Adrenal gland (tissue), 9 donors: ENCODE measurements at regions not wholly inside any gene's neighbourhood (a gene's known extent, or its start where the extent isn't known, plus 50 kb on each side); places are given as distances from the start of the nearest gene placed in this dataset.

ENCODE experiments used
- DNase-seq, 7 donors: peaks; one replicate each; pipeline ENCODE4 v3.0.0-alpha.2; 2019 to 2020
- H3K27ac ChIP-seq, 5 donors: fragments of 200-600 bp; sonication (generic) in 4 of 5; 1 replicate in 3 of 5; 2 replicates in 2 of 5; pipeline versions ENCODE4 v1.5.1 to v1.8.0; 2016 to 2020; ENCODE audit warnings: mild to moderate bottlenecking in 1 of 5
- H3K27me3 ChIP-seq: fragments of 200-600 bp; 2 replicates; pipeline ENCODE4 v1.8.0; 2021
- H3K36me3 ChIP-seq, 2 donors: fragments of 200-600 bp; replicated peaks in 1 of 2; 1 replicate in 1 of 2; 2 replicates in 1 of 2; pipeline versions ENCODE4 v1.5.1 to v1.8.0; 2018 to 2022
- H3K4me1 ChIP-seq, 2 donors: fragments of 200-600 bp; replicated peaks in 1 of 2; 1 replicate in 1 of 2; 2 replicates in 1 of 2; pipeline versions ENCODE4 v1.5.1 to v1.8.0; 2018 to 2021
- H3K4me3 ChIP-seq, 4 donors: fragments of 200-600 bp; sonication (generic) in 3 of 4; one replicate each; pipeline ENCODE4 v1.5.1; 2016 to 2018
- H3K9me3 ChIP-seq, 3 donors: fragments of 200-600 bp; sonication (generic) in 1 of 3; replicated peaks in 1 of 3; 1 replicate in 2 of 3; 2 replicates in 1 of 3; pipeline versions ENCODE4 v1.5.1 to v1.8.0; 2016 to 2021
- POLR2A ChIP-seq, 2 donors: fragments of 450-650 bp; IDR thresholded peaks; one replicate each; pipeline ENCODE4 v1.6.1; 2017; ENCODE audit warnings: antibody characterized with exemption in 2 of 2, mild to moderate bottlenecking in 2 of 2, moderate library complexity in 1 of 2
- WGBS, 4 donors: extraction: QIAGEN DNeasy Blood & Tissue Kit in 2 of 4; methylation state at CpG; one replicate each; pipeline versions ENCODE4 v1.1.5 to v1.1.7; 2013 to 2017; 5-methylcytosine and 5-hydroxymethylcytosine counted together
- intact Hi-C, 2 donors: fragments of 100-400 bp; cut with DNase I; formaldehyde crosslinking; loops; one replicate each; pipeline versions ENCODE4 v1.14.1 to v1.15.0; 2022 to 2023
- TF ChIP-seq, protein P1 (sequence below), 6 experiments: fragments of 450-650 bp in 4 of 6; fragments of 200-600 bp in 2 of 6; sonication (generic) in 1 of 6; IDR thresholded peaks; 1 replicate in 5 of 6; 2 replicates in 1 of 6; pipeline versions ENCODE4 v1.5.1 to v1.8.0; 2016 to 2021; ENCODE audit warnings: antibody characterized with exemption in 6 of 6, mild to moderate bottlenecking in 2 of 6, moderate library complexity in 1 of 6
- donor health status: healthy with polysubstance abuse.
- donor health status: Bipolar disorder and iron deficiency.
- donor health status: DM: yes; HTN: yes; CAD: no.
- donor health status: DM: no; HTN: no; CAD: no.
- donor health status: DM: no; HTN: no; CAD: no.

DNA sequence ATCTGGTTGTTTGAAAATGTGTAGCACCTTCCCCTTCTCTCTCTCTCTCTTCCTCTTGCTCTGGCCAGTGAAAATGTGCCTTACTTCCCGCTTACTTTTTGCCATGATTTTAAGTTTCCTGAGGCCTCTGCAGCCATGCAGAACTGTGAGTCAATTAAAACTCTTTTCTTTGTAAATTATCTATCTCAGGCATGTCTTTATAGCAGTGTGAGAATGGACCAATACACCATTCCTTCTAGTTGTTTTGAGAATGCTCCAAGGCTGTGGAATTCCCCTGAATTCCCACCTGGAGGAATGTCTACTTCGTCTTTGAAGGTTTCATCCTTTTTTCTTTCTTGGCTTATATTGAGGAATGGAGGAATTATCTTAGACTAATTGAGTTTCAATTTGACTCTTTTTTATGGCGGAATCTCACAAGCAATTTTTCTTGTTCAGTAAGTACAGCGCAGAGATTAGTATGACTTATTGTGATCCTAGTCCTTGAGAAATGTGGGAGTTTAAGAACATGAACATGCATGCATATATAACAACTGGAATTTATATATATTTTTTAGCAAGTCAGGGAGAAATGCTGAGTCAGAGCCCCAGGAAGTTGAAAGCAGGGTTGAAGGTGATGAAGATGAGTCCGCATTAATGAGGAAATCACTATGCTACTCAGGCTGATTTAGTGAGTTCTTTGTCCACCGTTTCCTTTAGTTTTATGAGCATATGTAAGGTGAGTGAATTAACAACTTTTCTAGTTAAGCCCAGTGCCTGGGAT, 488.1 kb upstream of the ADAMTS16 start:
- Histone ChIP-seq H3K4me3 (no peak overlapping the region), H3K9me3 (no peaks in the 10 kb centered on the region), H3K4me1 (no peaks in the 10 kb centered on the region), H3K27ac (no peak overlapping the region), H3K36me3 (no peaks in the 10 kb centered on the region), H3K27me3 (no peaks in the 10 kb centered on the region)
- no peak for DNase-seq
- intact Hi-C loops: no loop called here
- whole genome bisulfite sequencing, 4 donors: 68 to 74% (median 71%) methylated on average over 6 of the region's 6 CpGs
- TF ChIP-seq, protein P1, sequence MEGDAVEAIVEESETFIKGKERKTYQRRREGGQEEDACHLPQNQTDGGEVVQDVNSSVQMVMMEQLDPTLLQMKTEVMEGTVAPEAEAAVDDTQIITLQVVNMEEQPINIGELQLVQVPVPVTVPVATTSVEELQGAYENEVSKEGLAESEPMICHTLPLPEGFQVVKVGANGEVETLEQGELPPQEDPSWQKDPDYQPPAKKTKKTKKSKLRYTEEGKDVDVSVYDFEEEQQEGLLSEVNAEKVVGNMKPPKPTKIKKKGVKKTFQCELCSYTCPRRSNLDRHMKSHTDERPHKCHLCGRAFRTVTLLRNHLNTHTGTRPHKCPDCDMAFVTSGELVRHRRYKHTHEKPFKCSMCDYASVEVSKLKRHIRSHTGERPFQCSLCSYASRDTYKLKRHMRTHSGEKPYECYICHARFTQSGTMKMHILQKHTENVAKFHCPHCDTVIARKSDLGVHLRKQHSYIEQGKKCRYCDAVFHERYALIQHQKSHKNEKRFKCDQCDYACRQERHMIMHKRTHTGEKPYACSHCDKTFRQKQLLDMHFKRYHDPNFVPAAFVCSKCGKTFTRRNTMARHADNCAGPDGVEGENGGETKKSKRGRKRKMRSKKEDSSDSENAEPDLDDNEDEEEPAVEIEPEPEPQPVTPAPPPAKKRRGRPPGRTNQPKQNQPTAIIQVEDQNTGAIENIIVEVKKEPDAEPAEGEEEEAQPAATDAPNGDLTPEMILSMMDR (IDR thresholded peaks at IDR 0.05): no peak
- no peak for TF ChIP-seq POLR2A (IDR thresholded peaks at IDR 0.05)

DNA sequence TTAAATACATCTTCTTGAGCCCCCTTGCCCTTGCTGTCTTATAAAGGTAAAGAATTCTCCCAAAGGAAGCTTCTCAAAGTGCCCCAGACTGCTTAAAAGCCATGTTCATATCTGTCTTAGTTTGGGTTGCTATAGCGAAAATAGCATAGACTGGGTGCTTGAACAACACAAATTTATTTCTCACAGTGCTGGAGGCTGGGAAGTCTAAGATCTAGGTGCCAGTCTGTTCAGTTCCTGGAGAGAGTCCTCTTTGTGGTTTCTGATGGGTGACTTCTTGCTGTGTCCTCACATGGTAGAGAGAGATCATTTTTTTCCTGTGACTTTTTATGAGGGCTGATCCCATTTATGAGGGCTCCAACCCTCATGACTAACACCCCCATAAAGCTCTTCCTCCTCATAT, 486.7 kb upstream of the ADAMTS16 start:
- TF ChIP-seq, protein P1 (IDR thresholded peaks at IDR 0.05): no peak
- TF ChIP-seq POLR2A (IDR thresholded peaks at IDR 0.05): no peak
- H3K4me1 ChIP-seq: no peaks in the 10 kb centered on the region
- H3K27ac ChIP-seq: no peak overlapping the region
- 12 to 71% (median 47%) methylated on average over 1 of the region's 1 CpG for WGBS, 4 donors
- H3K4me3 ChIP-seq: no peak overlapping the region
- H3K27me3 ChIP-seq: no peaks in the 10 kb centered on the region
- DNase-seq: no peak
- no peaks in the 10 kb centered on the region for H3K9me3 ChIP-seq
- intact Hi-C loops: no loop called here
- H3K36me3 ChIP-seq: no peaks in the 10 kb centered on the region

DNA sequence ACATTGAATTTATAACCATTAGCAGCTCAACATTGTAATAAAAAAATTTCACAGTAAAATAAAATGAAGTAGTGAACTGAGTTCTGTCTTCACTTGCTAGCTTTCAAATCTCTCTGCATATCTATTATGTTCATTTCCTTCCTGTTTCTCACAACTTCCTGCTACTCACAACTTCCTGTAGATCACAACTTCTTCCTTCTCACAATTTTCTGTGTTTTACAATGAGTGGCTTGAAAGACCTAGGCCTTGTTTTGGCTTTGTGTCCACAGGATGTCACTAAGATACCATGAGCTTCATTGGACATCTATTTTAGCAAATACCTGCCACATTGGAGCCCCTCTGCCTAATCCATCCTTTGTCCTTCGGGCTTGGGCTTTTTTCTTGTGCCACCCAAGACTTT, 480.3 kb upstream of the ADAMTS16 start:
- 50 to 57% (median 55%) methylated on average over 1 of the region's 1 CpG for WGBS, 4 donors
- Histone ChIP-seq H3K27ac (no peak overlapping the region), H3K4me1 (no peaks in the 10 kb centered on the region), H3K9me3 (no peaks in the 10 kb centered on the region), H3K27me3 (no peaks in the 10 kb centered on the region), H3K36me3 (no peaks in the 10 kb centered on the region), H3K4me3 (no peak overlapping the region)
- intact Hi-C loops: no loop called here
- TF ChIP-seq POLR2A (IDR thresholded peaks at IDR 0.05): no peak
- TF ChIP-seq, protein P1 (IDR thresholded peaks at IDR 0.05): no peak
- no peak for DNase-seq

DNA sequence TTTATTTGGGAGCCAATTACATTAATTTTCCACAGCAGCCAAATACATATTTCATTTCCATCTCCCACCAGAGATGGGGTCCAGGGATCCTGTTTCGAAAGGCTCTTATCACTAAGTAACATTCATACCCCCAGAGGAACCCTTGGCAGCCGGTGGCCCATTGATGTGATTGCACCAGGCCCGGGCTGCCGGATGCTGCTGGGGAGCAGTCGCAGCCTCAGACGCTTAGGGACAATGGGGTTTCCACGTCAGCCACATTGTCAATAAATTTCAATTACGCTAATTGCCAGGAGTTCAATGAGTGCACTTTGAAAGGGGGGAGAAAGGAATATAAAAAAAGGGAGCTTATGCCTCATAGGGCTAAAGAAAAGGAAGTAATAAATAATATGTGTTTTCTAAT, 478.8 kb upstream of the ADAMTS16 start:
- 71 to 77% (median 75%) methylated on average over 8 of the region's 8 CpGs for WGBS, 4 donors
- H3K9me3 ChIP-seq: no peaks in the 10 kb centered on the region
- DNase-seq: no peak
- TF ChIP-seq POLR2A (IDR thresholded peaks at IDR 0.05): no peak
- TF ChIP-seq, protein P1 (IDR thresholded peaks at IDR 0.05): no peak
- H3K27ac ChIP-seq: no peak overlapping the region
- H3K27me3 ChIP-seq: no peaks in the 10 kb centered on the region
- intact Hi-C loops: no loop called here
- H3K36me3 ChIP-seq: no peaks in the 10 kb centered on the region
- no peaks in the 10 kb centered on the region for H3K4me1 ChIP-seq
- no peak overlapping the region for H3K4me3 ChIP-seq
